Liver (tissue), 8 donors: ENCODE measurements at regions not wholly inside any gene's neighbourhood (a gene's known extent, or its start where the extent isn't known, plus 50 kb on each side); places are given as distances from the start of the nearest gene placed in this dataset.

Experiments
- DNase-seq: peaks from one replicate; pipeline ENCODE4 v3.0.0-alpha.2; 2017; ENCODE audit warnings: low spot score
- H3K27ac ChIP-seq, 2 donors: one replicate each; pipeline ENCODE4 v1.7.0; 2013; ENCODE audit warnings: inconsistent platforms in 2 of 2, low read length in 2 of 2, control low read depth in 1 of 2, low read depth in 1 of 2, mild to moderate bottlenecking in 1 of 2
- H3K27me3 ChIP-seq, 4 donors: one replicate each; pipeline versions ENCODE4 v1.6.1 to v1.7.0; 2013; ENCODE audit warnings: low read length in 3 of 4, inconsistent platforms in 1 of 4, mild to moderate bottlenecking in 1 of 4, moderate library complexity in 1 of 4; ENCODE audit not compliant: control insufficient read depth in 4 of 4, insufficient read depth in 4 of 4
- H3K36me3 ChIP-seq, 4 donors: one replicate each; pipeline versions ENCODE4 v1.6.1 to v1.7.0; 2013; ENCODE audit warnings: low read length in 3 of 4, mild to moderate bottlenecking in 3 of 4, low read depth in 1 of 4, moderate library complexity in 1 of 4; ENCODE audit not compliant: control insufficient read depth in 4 of 4, insufficient read depth in 3 of 4
- H3K4me1 ChIP-seq, 4 donors: one replicate each; pipeline versions ENCODE4 v1.6.1 to v1.7.0; 2013; ENCODE audit warnings: low read length in 3 of 4, mild to moderate bottlenecking in 3 of 4, moderate library complexity in 1 of 4; ENCODE audit not compliant: control insufficient read depth in 4 of 4, insufficient read depth in 4 of 4
- H3K4me3 ChIP-seq, 3 donors: one replicate each; pipeline versions ENCODE4 v1.6.1 to v1.7.0; 2013; ENCODE audit warnings: low read length in 3 of 3, control low read depth in 1 of 3, low read depth in 1 of 3, mild to moderate bottlenecking in 1 of 3
- H3K9ac ChIP-seq, 2 donors: one replicate each; pipeline ENCODE4 v1.7.0; 2013; ENCODE audit warnings: low read length in 2 of 2, mild to moderate bottlenecking in 2 of 2, moderate library complexity in 2 of 2, control low read depth in 1 of 2, low read depth in 1 of 2
- H3K9me3 ChIP-seq, 4 donors: one replicate each; pipeline versions ENCODE4 v1.6.1 to v1.7.0; 2013; ENCODE audit warnings: low read length in 3 of 4; ENCODE audit not compliant: control insufficient read depth in 4 of 4
- EGR1 ChIP-seq, 2 donors: IDR thresholded peaks; 2 replicates each; pipeline ENCODE4 v1.6.1; 2016 to 2018; ENCODE audit warnings: antibody characterized with exemption in 2 of 2, low read depth in 2 of 2
- FOXA1 ChIP-seq: IDR thresholded peaks from 2 replicates; pipeline ENCODE4 v1.6.1; 2016; ENCODE audit warnings: antibody characterized with exemption
- FOXA2 ChIP-seq: IDR thresholded peaks from 2 replicates; pipeline ENCODE4 v1.6.1; 2016; ENCODE audit warnings: antibody characterized with exemption
- GABPA ChIP-seq, 2 donors: IDR thresholded peaks in 1 of 2; conservative IDR thresholded peaks in 1 of 2; 2 replicates each; pipeline ENCODE4 v1.6.1; 2016; ENCODE audit warnings: antibody characterized with exemption in 2 of 2, mild to moderate bottlenecking in 1 of 2, moderate library complexity in 1 of 2
- HNF4A ChIP-seq, 2 donors: conservative IDR thresholded peaks; 2 replicates each; pipeline ENCODE4 v1.6.1; 2016; ENCODE audit warnings: antibody characterized with exemption in 2 of 2, mild to moderate bottlenecking in 2 of 2
- HNF4G ChIP-seq: IDR thresholded peaks from 2 replicates; pipeline ENCODE4 v1.6.1; 2016; ENCODE audit warnings: antibody characterized with exemption
- JUND ChIP-seq, 2 donors: IDR thresholded peaks; 2 replicates each; pipeline ENCODE4 v1.6.1; 2016; ENCODE audit warnings: antibody characterized with exemption in 2 of 2
- NR2F2 ChIP-seq: IDR thresholded peaks from 2 replicates; pipeline ENCODE4 v1.6.1; 2016; ENCODE audit warnings: antibody characterized with exemption
- RAD21 ChIP-seq, 2 donors: IDR thresholded peaks; 2 replicates each; pipeline ENCODE4 v1.6.1; 2016; ENCODE audit warnings: antibody characterized with exemption in 2 of 2, mild to moderate bottlenecking in 2 of 2
- RXRA ChIP-seq, 2 donors: IDR thresholded peaks; 2 replicates each; pipeline ENCODE4 v1.6.1; 2017 to 2018; ENCODE audit warnings: antibody characterized with exemption in 2 of 2, mild to moderate bottlenecking in 1 of 2
- SP1 ChIP-seq: IDR thresholded peaks from 2 replicates; pipeline ENCODE4 v1.6.1; 2018; ENCODE audit warnings: antibody characterized with exemption, mild to moderate bottlenecking
- TAF1 ChIP-seq: conservative IDR thresholded peaks from 2 replicates; pipeline ENCODE4 v1.6.1; 2016; ENCODE audit warnings: antibody characterized with exemption, mild to moderate bottlenecking
- YY1 ChIP-seq: IDR thresholded peaks from 2 replicates; pipeline ENCODE4 v1.6.1; 2016; ENCODE audit warnings: antibody characterized with exemption, mild to moderate bottlenecking
- WGBS: extraction: QIAGEN DNeasy Blood & Tissue Kit; methylation state at CpG from one replicate; pipeline ENCODE4 v1.1.7; 2013; 5-methylcytosine and 5-hydroxymethylcytosine counted together
- TF ChIP-seq, protein P1 (sequence below): fragments of 150-350 bp; IDR thresholded peaks from 2 replicates; pipeline ENCODE4 v1.5.1; 2017; ENCODE audit warnings: improper control_type of control experiment, low read depth, low read length; ENCODE audit not compliant: missing input control
- TF ChIP-seq, protein P2 (sequence below): IDR thresholded peaks from 2 replicates; pipeline ENCODE4 v1.6.1; 2016; ENCODE audit warnings: antibody characterized with exemption
- TF ChIP-seq, protein P3 (sequence below): IDR thresholded peaks from 2 replicates; pipeline ENCODE4 v1.6.1; 2016; ENCODE audit warnings: antibody characterized with exemption
- TF ChIP-seq, protein P4 (sequence below): IDR thresholded peaks from 2 replicates; pipeline ENCODE4 v1.6.1; 2016; ENCODE audit warnings: antibody characterized with exemption
- TF ChIP-seq, protein P5 (sequence below): IDR thresholded peaks from 2 replicates; pipeline ENCODE4 v1.6.1; 2016; ENCODE audit warnings: antibody characterized with exemption, mild to moderate bottlenecking
- donor health status: healthy.
- donor health status: healthy.
- donor health status: healthy.
- donor health status: healthy.
- donor health status: healthy.

DNA sequence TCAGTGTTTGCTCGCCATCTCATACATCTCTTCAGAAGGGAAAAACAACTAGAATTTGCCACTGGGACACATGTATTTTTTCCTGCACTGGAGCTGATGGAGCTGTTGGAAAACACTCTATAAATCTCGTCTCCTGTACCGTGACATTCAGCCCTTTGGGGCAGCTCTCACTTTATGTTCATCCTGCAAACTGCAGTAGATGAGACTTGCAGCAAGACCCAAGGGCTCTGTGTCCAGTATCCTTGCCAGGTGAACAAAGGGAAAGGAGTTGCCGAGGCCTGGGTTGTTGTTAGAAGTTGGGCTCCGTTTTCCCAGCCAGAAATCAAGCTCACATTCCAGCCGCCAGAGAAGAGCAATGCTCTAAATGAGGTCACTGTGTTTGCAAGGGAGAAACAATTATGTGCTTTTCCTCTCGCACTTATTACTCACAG lies 285.1 kb downstream of the SLC4A3 start:
- WGBS, result 51% methylated on average over 7 of the region's 7 CpGs
- H3K27me3 ChIP-seq, result no peaks in the 10 kb centered on the region
- no peaks in the 10 kb centered on the region for H3K4me1 ChIP-seq
- H3K9me3 ChIP-seq, result no peaks in the 10 kb centered on the region
- H3K4me3 ChIP-seq, result no peak overlapping the region
- no peak overlapping the region for H3K27ac ChIP-seq
- no peaks in the 10 kb centered on the region for H3K36me3 ChIP-seq
- TF ChIP-seq YY1 (no peak), HNF4G (no peak), RAD21 (IDR thresholded peaks at IDR 0.05) (no peak), GABPA (IDR thresholded peaks at IDR 0.05 in 1 of 2, conservative IDR thresholded peaks at IDR 0.05 in 1 of 2) (no peak), HNF4A (conservative IDR thresholded peaks at IDR 0.05) (no peak), EGR1 (IDR thresholded peaks at IDR 0.05; ENCODE audit: low read depth in 2 of 2) (no peak), FOXA2 (no peak), SP1 (no peak), FOXA1 (no peak), RXRA (IDR thresholded peaks at IDR 0.05) (no peak), JUND (IDR thresholded peaks at IDR 0.05) (no peak), NR2F2 (no peak), TAF1 (no peak)
- TF ChIP-seq, protein P1, sequence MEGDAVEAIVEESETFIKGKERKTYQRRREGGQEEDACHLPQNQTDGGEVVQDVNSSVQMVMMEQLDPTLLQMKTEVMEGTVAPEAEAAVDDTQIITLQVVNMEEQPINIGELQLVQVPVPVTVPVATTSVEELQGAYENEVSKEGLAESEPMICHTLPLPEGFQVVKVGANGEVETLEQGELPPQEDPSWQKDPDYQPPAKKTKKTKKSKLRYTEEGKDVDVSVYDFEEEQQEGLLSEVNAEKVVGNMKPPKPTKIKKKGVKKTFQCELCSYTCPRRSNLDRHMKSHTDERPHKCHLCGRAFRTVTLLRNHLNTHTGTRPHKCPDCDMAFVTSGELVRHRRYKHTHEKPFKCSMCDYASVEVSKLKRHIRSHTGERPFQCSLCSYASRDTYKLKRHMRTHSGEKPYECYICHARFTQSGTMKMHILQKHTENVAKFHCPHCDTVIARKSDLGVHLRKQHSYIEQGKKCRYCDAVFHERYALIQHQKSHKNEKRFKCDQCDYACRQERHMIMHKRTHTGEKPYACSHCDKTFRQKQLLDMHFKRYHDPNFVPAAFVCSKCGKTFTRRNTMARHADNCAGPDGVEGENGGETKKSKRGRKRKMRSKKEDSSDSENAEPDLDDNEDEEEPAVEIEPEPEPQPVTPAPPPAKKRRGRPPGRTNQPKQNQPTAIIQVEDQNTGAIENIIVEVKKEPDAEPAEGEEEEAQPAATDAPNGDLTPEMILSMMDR, result no peak
- TF ChIP-seq, protein P2, sequence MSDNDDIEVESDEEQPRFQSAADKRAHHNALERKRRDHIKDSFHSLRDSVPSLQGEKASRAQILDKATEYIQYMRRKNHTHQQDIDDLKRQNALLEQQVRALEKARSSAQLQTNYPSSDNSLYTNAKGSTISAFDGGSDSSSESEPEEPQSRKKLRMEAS, result no peak
- TF ChIP-seq, protein P3, sequence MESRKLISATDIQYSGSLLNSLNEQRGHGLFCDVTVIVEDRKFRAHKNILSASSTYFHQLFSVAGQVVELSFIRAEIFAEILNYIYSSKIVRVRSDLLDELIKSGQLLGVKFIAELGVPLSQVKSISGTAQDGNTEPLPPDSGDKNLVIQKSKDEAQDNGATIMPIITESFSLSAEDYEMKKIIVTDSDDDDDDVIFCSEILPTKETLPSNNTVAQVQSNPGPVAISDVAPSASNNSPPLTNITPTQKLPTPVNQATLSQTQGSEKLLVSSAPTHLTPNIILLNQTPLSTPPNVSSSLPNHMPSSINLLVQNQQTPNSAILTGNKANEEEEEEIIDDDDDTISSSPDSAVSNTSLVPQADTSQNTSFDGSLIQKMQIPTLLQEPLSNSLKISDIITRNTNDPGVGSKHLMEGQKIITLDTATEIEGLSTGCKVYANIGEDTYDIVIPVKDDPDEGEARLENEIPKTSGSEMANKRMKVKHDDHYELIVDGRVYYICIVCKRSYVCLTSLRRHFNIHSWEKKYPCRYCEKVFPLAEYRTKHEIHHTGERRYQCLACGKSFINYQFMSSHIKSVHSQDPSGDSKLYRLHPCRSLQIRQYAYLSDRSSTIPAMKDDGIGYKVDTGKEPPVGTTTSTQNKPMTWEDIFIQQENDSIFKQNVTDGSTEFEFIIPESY, result no peak
- TF ChIP-seq, protein P4, sequence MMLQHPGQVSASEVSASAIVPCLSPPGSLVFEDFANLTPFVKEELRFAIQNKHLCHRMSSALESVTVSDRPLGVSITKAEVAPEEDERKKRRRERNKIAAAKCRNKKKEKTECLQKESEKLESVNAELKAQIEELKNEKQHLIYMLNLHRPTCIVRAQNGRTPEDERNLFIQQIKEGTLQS, result no peak
- TF ChIP-seq, protein P5, sequence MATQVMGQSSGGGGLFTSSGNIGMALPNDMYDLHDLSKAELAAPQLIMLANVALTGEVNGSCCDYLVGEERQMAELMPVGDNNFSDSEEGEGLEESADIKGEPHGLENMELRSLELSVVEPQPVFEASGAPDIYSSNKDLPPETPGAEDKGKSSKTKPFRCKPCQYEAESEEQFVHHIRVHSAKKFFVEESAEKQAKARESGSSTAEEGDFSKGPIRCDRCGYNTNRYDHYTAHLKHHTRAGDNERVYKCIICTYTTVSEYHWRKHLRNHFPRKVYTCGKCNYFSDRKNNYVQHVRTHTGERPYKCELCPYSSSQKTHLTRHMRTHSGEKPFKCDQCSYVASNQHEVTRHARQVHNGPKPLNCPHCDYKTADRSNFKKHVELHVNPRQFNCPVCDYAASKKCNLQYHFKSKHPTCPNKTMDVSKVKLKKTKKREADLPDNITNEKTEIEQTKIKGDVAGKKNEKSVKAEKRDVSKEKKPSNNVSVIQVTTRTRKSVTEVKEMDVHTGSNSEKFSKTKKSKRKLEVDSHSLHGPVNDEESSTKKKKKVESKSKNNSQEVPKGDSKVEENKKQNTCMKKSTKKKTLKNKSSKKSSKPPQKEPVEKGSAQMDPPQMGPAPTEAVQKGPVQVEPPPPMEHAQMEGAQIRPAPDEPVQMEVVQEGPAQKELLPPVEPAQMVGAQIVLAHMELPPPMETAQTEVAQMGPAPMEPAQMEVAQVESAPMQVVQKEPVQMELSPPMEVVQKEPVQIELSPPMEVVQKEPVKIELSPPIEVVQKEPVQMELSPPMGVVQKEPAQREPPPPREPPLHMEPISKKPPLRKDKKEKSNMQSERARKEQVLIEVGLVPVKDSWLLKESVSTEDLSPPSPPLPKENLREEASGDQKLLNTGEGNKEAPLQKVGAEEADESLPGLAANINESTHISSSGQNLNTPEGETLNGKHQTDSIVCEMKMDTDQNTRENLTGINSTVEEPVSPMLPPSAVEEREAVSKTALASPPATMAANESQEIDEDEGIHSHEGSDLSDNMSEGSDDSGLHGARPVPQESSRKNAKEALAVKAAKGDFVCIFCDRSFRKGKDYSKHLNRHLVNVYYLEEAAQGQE, result no peak
- no peak for DNase-seq
- no peak overlapping the region for H3K9ac ChIP-seq
